Prostate gland (tissue), 2 donors: ENCODE measurements at regions not wholly inside any gene's neighbourhood (a gene's known extent, or its start where the extent isn't known, plus 50 kb on each side); places are given as distances from the start of the nearest gene placed in this dataset.

ENCODE experiments used
- DNase-seq: peaks from one replicate; pipeline ENCODE4 v3.0.0-alpha.2; 2019; ENCODE audit warnings: low spot score
- H3K27ac ChIP-seq, 2 donors: fragments of 200-600 bp; sonication (generic); 2 replicates each; pipeline ENCODE4 v1.5.1; 2017 to 2019
- H3K27me3 ChIP-seq: fragments of 200-600 bp; sonication (generic); replicated peaks from 2 replicates; pipeline ENCODE4 v1.5.1; 2019; ENCODE audit not compliant: insufficient read depth
- H3K36me3 ChIP-seq, 2 donors: fragments of 200-600 bp; sonication (generic); 1 replicate in 1 of 2; 2 replicates in 1 of 2; pipeline versions ENCODE4 v1.5.1 to v1.8.1; 2017 to 2019
- H3K4me1 ChIP-seq: fragments of 200-600 bp; sonication (generic); replicated peaks from 2 replicates; pipeline ENCODE4 v1.5.1; 2019
- H3K4me3 ChIP-seq, 2 donors: fragments of 200-600 bp; sonication (generic); 2 replicates each; pipeline ENCODE4 v1.5.1; 2017 to 2019
- H3K9me3 ChIP-seq: fragments of 200-600 bp; sonication (generic); 2 replicates; pipeline ENCODE4 v1.5.1; 2017
- POLR2A ChIP-seq: fragments of 450-650 bp; IDR thresholded peaks from one replicate; pipeline ENCODE4 v1.6.1; 2016; ENCODE audit warnings: antibody characterized with exemption, mild to moderate bottlenecking
- POLR2AphosphoS5 ChIP-seq: sonication (generic); formaldehyde crosslinking; IDR thresholded peaks from one replicate; pipeline ENCODE4 v1.6.1; 2017; ENCODE audit warnings: antibody characterized with exemption
- WGBS: methylation state at CpG from one replicate; pipeline ENCODE4 v1.1.5; 2018; 5-methylcytosine and 5-hydroxymethylcytosine counted together
- intact Hi-C: fragments of 100-400 bp; cut with DNase I; formaldehyde crosslinking; loops from one replicate; pipeline ENCODE4 v1.14.2; 2022
- TF ChIP-seq, protein P1 (sequence below), 4 experiments: fragments of 200-600 bp in 2 of 4; fragments of 450-650 bp in 2 of 4; sonication (generic) in 2 of 4; IDR thresholded peaks; 1 replicate in 3 of 4; 2 replicates in 1 of 4; pipeline ENCODE4 v1.5.1; 2016 to 2019; ENCODE audit warnings: antibody characterized with exemption in 4 of 4, mild to moderate bottlenecking in 2 of 4, moderate library complexity in 2 of 4

DNA sequence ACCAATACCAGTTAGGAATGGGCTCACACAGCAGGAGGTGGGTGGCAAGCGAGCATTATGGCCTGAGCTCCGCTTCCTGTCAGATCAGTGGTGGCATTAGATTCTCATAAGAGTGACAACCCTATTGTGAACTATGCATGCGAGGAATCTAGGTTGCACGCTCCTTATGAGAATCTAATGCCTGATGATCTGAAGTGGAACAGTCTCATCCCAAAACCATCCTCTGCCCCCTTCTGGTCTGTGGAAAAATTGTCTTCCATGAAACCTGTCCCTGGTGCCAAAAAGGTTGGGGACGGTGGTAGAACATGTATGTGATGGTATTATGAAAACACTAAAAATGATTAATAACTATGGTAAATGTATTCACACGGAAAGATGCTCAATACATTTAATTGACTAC is 99.7 kb upstream of the HIVEP1 start:
- Histone ChIP-seq H3K4me1 (no peaks in the 10 kb centered on the region), H3K9me3 (no peaks in the 10 kb centered on the region), H3K36me3 (no peaks in the 10 kb centered on the region), H3K4me3 (no peak overlapping the region), H3K27me3 (no peaks in the 10 kb centered on the region), H3K27ac (no peak overlapping the region)
- no peak for DNase-seq
- 90% methylated on average over 6 of the region's 6 CpGs for WGBS
- intact Hi-C loops: no loop called here
- TF ChIP-seq, protein P1, sequence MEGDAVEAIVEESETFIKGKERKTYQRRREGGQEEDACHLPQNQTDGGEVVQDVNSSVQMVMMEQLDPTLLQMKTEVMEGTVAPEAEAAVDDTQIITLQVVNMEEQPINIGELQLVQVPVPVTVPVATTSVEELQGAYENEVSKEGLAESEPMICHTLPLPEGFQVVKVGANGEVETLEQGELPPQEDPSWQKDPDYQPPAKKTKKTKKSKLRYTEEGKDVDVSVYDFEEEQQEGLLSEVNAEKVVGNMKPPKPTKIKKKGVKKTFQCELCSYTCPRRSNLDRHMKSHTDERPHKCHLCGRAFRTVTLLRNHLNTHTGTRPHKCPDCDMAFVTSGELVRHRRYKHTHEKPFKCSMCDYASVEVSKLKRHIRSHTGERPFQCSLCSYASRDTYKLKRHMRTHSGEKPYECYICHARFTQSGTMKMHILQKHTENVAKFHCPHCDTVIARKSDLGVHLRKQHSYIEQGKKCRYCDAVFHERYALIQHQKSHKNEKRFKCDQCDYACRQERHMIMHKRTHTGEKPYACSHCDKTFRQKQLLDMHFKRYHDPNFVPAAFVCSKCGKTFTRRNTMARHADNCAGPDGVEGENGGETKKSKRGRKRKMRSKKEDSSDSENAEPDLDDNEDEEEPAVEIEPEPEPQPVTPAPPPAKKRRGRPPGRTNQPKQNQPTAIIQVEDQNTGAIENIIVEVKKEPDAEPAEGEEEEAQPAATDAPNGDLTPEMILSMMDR (IDR thresholded peaks at IDR 0.05): no peak
- no peak for TF ChIP-seq POLR2A
- no peak for TF ChIP-seq POLR2AphosphoS5

DNA sequence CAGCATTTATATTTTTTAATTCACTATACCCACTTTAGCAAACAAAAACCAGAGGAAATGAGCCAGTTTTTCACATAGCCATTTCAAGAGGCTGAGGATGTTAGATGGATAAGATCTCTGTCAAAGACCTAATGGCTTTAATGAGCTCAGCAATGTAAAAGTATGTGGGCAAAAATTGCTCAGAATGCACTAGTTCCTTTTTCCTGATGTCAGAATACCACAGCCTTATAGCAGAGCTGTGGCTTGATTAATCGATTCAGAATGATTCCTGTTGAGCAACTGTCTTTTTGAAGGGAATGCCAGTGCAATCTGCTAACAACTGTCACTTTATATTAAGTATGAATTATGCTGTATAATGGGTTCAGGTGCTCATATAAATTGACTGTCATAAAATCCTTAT is 100.6 kb upstream of the HIVEP1 start:
- intact Hi-C loops: no loop called here

DNA sequence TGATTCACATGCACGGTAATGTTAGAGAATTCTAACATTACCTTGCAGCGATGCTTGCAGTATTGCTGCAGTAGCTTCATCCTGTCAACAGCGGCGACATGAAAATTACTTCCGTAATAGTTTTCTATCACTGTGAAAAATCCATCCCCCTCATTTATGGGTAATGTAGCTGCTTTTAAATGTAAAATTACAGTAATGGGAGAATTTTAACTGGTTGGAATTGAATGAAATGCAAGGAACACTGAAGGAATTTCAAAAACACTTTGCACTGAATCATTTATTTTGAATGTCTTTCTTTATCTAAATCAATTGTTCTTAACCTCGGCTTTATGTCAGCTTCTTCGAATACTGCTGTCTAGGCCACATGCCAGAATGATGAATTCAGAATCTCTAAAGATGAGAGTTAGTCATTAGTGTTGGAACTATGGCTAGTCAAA is 102.4 kb upstream of the HIVEP1 start:
- no peaks in the 10 kb centered on the region for H3K27me3 ChIP-seq
- no peak overlapping the region for H3K4me3 ChIP-seq
- no peak overlapping the region for H3K27ac ChIP-seq
- DNase-seq: no peak
- H3K4me1 ChIP-seq: no peaks in the 10 kb centered on the region
- WGBS: 84% methylated on average over 7 of the region's 7 CpGs
- TF ChIP-seq, protein P1 (IDR thresholded peaks at IDR 0.05): no peak
- TF ChIP-seq POLR2A: no peak
- no peak for TF ChIP-seq POLR2AphosphoS5
- no peaks in the 10 kb centered on the region for H3K9me3 ChIP-seq
- H3K36me3 ChIP-seq: no peaks in the 10 kb centered on the region
- intact Hi-C loops: no loop called here

More for the DNA sequence above, 100.6 kb upstream of the HIVEP1 start:
- Histone ChIP-seq H3K4me1 (no peaks in the 10 kb centered on the region), H3K27me3 (no peaks in the 10 kb centered on the region), H3K9me3 (no peaks in the 10 kb centered on the region), H3K27ac (no peak overlapping the region), H3K36me3 (no peaks in the 10 kb centered on the region), H3K4me3 (no peak overlapping the region)
- WGBS: 64% methylated on average over 1 of the region's 1 CpG
- no peak for DNase-seq
- TF ChIP-seq POLR2AphosphoS5 (no peak), POLR2A (no peak)
- TF ChIP-seq, protein P1 (IDR thresholded peaks at IDR 0.05): no peak

DNA sequence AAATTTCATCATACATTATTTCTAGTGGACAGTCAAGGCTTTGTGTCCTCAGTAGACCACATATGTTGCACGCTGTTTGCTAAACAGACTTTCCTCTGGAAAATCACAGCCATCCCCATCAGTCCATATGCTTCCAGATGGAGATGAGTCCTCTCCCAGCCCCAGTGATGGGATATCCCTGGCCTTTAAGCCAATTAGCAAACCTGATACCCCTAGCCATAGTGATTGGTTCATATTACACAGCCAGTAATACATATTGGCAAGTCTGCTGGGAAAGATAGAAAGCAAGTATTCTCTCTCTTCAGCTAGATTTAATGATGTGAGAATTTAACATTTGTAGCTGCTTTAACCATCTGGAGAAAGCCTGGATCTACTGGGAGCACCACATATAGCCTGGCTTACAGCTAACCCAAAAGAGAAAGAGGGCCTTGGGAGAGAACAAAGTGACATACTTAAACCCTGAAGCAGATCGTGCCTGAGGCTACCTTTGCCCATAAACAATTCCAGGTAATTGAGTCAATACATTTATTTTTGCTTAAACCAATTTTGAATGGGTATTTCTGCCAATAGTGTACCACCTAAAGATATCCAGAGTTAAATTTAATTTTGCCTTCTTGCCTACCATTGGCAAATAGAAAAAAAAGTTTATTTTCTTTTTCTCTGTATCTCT is 103.5 kb upstream of the HIVEP1 start:
- no peaks in the 10 kb centered on the region for H3K4me1 ChIP-seq
- TF ChIP-seq, protein P1 (IDR thresholded peaks at IDR 0.05): no peak
- TF ChIP-seq POLR2A (no peak), POLR2AphosphoS5 (no peak)
- no peaks in the 10 kb centered on the region for H3K36me3 ChIP-seq
- 83% methylated on average over 2 of the region's 2 CpGs for WGBS
- DNase-seq: no peak
- H3K27ac ChIP-seq: no peak overlapping the region
- no peaks in the 10 kb centered on the region for H3K9me3 ChIP-seq
- intact Hi-C loops: no loop called here
- no peak overlapping the region for H3K4me3 ChIP-seq
- no peaks in the 10 kb centered on the region for H3K27me3 ChIP-seq

DNA sequence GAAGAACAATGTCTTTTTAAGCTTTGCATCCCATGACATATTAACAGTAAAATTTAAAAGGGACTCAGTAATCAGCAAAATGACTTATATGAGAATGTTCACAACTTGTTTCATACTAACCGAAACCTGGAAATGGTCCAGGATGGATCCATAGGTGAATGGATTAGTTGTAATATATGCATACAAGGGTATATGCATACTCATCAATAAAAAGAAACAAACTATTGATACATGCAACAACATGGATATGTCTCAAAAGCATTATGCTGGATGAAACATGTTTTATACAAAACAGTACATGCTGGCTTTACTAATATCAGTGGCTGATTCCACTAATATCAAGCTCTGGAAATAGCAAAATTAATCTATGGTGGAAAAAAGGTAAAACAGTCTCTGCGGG is 108.5 kb upstream of the HIVEP1 start:
- no peak overlapping the region for H3K27ac ChIP-seq
- H3K4me3 ChIP-seq: no peak overlapping the region
- whole genome bisulfite sequencing: 91% methylated on average over 2 of the region's 2 CpGs
- no peak for DNase-seq
- H3K27me3 ChIP-seq: no peaks in the 10 kb centered on the region
- no peaks in the 10 kb centered on the region for H3K4me1 ChIP-seq
- no peaks in the 10 kb centered on the region for H3K36me3 ChIP-seq
- TF ChIP-seq, protein P1 (IDR thresholded peaks at IDR 0.05): no peak
- TF ChIP-seq POLR2A (no peak), POLR2AphosphoS5 (no peak)
- H3K9me3 ChIP-seq: no peaks in the 10 kb centered on the region
- intact Hi-C loops: no loop called here
